Activated CD8-positive, alpha-beta T cell treated with anti-CD3 and anti-CD28 coated beads for 36 hours (primary cell): ENCODE measurements at regions not wholly inside any gene's neighbourhood (a gene's known extent, or its start where the extent isn't known, plus 50 kb on each side); places are given as distances from the start of the nearest gene placed in this dataset.

Source experiments
- ATAC-seq: fragments of 200-7000 bp; cut with Tn5 transposase; one replicate; pipeline ENCODE4 v1.10.0; 2021; ENCODE audit warnings: mild to moderate bottlenecking, moderate library complexity
- CTCF ChIA-PET: fragments of 350-600 bp; sonication (Branson Sonifier 250); formaldehyde crosslinking; loops from one replicate; lab custom pipeline; 2021; ENCODE audit warnings: antibody characterized with exemption; lab: Charles Lee
- POLR2A ChIA-PET: fragments of 350-600 bp; sonication (Branson Sonifier 250); formaldehyde crosslinking; loops from one replicate; lab custom pipeline; 2021; ENCODE audit warnings: antibody characterized with exemption; lab: Charles Lee
- DNase-seq: peaks from one replicate; pipeline ENCODE4 v3.0.0-alpha.2; 2020
- H3K27ac Mint-ChIP-seq: one replicate; pipeline ENCODE4 v1.8.0; 2021; ENCODE audit warnings: mild to moderate bottlenecking, mixed read lengths
- H3K27me3 Mint-ChIP-seq: one replicate; pipeline ENCODE4 v1.8.0; 2021; ENCODE audit warnings: mixed read lengths
- H3K36me3 Mint-ChIP-seq: one replicate; pipeline ENCODE4 v1.8.0; 2021; ENCODE audit warnings: low read depth, mixed read lengths
- H3K4me1 Mint-ChIP-seq: one replicate; pipeline ENCODE4 v1.8.0; 2021; ENCODE audit warnings: low read depth, mixed read lengths
- H3K4me3 Mint-ChIP-seq: one replicate; pipeline ENCODE4 v1.8.0; 2021; ENCODE audit warnings: mild to moderate bottlenecking, moderate library complexity, mixed read lengths
- H3K9me3 Mint-ChIP-seq: one replicate; pipeline ENCODE4 v1.8.0; 2021; ENCODE audit warnings: mixed read lengths
- intact Hi-C: fragments of 100-400 bp; cut with micrococcal nuclease; formaldehyde crosslinking; loops from one replicate; pipeline ENCODE4 v1.10.0; 2022
- TF ChIP-seq, protein P1 (sequence below): fragments of 200-600 bp; IDR thresholded peaks from one replicate; pipeline ENCODE4 v1.8.0; 2022; ENCODE audit warnings: antibody characterized with exemption, mild to moderate bottlenecking

DNA sequence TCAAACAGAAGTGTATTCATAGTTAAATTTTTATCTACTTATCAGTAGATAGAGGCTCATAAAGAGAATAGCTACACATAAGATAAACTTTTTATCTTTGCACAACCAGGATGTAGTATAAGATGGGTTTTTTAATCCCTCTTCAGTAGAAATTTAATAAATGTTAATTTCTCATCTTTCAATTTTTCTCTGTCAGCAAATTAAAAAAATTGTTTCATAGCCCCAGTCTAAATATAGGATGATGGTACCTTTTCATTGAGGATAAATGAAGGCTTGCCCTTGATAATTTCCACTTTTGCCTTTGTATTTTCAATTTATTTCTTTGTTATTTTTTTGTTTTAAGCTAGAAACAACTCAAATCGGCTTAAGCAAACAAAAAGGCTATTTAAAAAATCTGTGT, 251.2 kb upstream of the NOX3 start:
- Mint-ChIP-seq H3K4me3 (no peak overlapping the region), H3K36me3 (no peaks in the 10 kb centered on the region), H3K9me3 (no peaks in the 10 kb centered on the region), H3K27me3 (peaks cover under 1% of the 10 kb centered on the region), H3K4me1 (no peaks in the 10 kb centered on the region), H3K27ac (no peak overlapping the region)
- ChIA-PET POLR2A (interaction anchor here (0.6 kb wide), 1 partner anchor 306 kb away, joined by 4 read pairs; no protein-coding TSS in a partner anchor), CTCF (interaction anchor here (1.0 kb wide), 1 partner anchor 10 kb away, joined by 3 read pairs; no protein-coding TSS in a partner anchor)
- TF ChIP-seq, protein P1, sequence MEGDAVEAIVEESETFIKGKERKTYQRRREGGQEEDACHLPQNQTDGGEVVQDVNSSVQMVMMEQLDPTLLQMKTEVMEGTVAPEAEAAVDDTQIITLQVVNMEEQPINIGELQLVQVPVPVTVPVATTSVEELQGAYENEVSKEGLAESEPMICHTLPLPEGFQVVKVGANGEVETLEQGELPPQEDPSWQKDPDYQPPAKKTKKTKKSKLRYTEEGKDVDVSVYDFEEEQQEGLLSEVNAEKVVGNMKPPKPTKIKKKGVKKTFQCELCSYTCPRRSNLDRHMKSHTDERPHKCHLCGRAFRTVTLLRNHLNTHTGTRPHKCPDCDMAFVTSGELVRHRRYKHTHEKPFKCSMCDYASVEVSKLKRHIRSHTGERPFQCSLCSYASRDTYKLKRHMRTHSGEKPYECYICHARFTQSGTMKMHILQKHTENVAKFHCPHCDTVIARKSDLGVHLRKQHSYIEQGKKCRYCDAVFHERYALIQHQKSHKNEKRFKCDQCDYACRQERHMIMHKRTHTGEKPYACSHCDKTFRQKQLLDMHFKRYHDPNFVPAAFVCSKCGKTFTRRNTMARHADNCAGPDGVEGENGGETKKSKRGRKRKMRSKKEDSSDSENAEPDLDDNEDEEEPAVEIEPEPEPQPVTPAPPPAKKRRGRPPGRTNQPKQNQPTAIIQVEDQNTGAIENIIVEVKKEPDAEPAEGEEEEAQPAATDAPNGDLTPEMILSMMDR, result no peak
- ATAC-seq (no peak), DNase-seq (no peak)
- intact Hi-C loops, result no loop called here

DNA sequence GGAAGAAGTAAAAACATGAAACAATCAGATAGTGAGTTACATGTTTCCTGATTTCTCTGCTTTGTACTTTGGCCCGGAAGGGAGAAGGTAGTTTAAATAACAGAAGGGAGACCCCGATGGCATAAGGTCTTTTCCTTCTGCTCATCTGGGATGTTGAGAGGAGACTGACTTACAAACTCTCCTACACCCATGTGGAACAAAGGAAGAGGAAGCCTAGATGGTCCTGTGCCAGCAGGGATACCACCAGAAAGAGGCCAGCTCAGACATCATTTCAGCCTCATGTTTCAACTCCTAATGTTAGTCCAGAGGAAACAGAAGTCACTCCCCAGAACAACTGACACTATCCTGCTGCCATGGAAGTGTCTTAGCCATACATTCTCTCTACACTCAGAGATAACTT, 250.7 kb upstream of the NOX3 start:
- H3K9me3 Mint-ChIP-seq, result no peaks in the 10 kb centered on the region
- intact Hi-C loops, result no loop called here
- H3K27ac Mint-ChIP-seq, result no peak overlapping the region
- ATAC-seq (no peak), DNase-seq (no peak)
- peaks cover 3% of the 10 kb centered on the region for H3K27me3 Mint-ChIP-seq
- no peak overlapping the region for H3K4me3 Mint-ChIP-seq
- ChIA-PET POLR2A (no interaction called here), CTCF (interaction anchor here (1.0 kb wide), 1 partner anchor 10 kb away, joined by 3 read pairs; no protein-coding TSS in a partner anchor)
- TF ChIP-seq, protein P1, result no peak
- no peaks in the 10 kb centered on the region for H3K36me3 Mint-ChIP-seq
- no peaks in the 10 kb centered on the region for H3K4me1 Mint-ChIP-seq

DNA sequence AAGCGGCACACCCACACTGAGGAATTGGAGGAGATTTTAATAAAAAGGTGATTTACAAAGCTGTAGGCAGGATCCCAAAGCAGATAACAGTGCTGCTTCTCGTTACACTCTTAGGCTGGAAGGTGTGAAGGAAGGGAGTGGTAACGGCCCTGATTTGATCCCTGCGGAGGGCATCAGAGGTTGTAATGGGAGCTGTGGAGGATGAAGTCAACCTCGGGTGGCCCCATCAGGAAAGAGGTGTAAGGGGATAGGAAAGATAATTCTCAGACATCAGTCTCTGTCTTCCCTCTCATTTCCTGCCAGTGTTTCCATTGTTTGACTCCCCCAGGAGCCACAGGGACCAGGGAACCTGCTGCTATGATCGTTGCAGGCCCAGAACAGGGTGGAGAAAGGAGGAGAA, 245.7 kb upstream of the NOX3 start:
- Mint-ChIP-seq H3K9me3 (no peaks in the 10 kb centered on the region), H3K4me3 (no peak overlapping the region), H3K27me3 (peaks cover 3% of the 10 kb centered on the region), H3K27ac (no peak overlapping the region), H3K36me3 (no peaks in the 10 kb centered on the region), H3K4me1 (no peaks in the 10 kb centered on the region)
- POLR2A ChIA-PET, result no interaction called here
- ATAC-seq (no peak), DNase-seq (no peak)
- TF ChIP-seq, protein P1, result no peak
- CTCF ChIA-PET, result no interaction called here
- intact Hi-C loops, result no loop called here

DNA sequence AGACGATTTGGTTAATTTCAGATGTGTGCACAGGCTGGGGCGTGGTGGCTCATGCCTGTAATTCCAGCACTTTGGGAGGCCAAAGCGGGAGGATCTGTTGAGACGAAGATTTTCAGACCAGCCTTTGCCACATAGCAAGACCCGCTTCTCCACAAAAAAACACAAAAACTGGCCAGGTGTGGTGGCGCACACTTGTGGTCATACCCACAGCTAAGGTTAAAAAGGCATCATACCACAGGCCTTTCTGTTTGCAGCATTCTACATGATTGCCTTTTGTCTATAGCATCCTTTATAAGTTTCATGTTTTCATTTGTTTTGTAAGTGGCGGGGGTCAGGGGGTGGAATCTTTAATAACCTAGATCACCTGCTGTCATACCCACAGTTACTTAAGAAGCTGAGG, 239.9 kb upstream of the NOX3 start:
- ChIA-PET POLR2A (interaction anchor here (1.0 kb wide), 1 partner anchor 141 kb away, joined by 3 read pairs; no protein-coding TSS in a partner anchor), CTCF (no interaction called here)
- Mint-ChIP-seq H3K27ac (no peak overlapping the region), H3K4me1 (no peaks in the 10 kb centered on the region), H3K4me3 (no peak overlapping the region), H3K27me3 (no peaks in the 10 kb centered on the region), H3K36me3 (no peaks in the 10 kb centered on the region), H3K9me3 (no peaks in the 10 kb centered on the region)
- TF ChIP-seq, protein P1, result no peak
- intact Hi-C loops, result no loop called here
- ATAC-seq, result no peak
- no peak for DNase-seq

DNA sequence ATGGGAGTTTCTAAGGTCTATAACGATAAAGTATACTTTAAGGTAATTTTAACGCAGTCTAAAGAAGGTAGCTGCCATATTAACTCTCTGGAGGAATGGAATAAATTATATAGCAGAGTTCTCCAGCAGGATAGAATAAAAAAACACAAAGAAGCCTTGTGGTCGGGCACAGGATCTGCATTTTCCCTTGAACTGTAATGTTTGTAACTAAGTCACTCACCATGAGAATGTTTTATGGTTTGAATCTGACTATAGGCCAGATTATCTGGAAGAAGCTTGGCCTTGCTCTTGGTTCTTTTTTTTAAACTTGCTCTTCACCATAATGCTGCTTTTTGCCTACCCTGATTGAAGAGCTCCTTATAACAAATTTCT, 238.8 kb upstream of the NOX3 start:
- TF ChIP-seq, protein P1, result no peak
- H3K36me3 Mint-ChIP-seq, result no peaks in the 10 kb centered on the region
- H3K9me3 Mint-ChIP-seq, result no peaks in the 10 kb centered on the region
- ChIA-PET POLR2A (interaction anchor here (1.0 kb wide), 1 partner anchor 140 kb away, joined by 3 read pairs; no protein-coding TSS in a partner anchor), CTCF (no interaction called here)
- DNase-seq (no peak), ATAC-seq (no peak)
- no peak overlapping the region for H3K27ac Mint-ChIP-seq
- H3K4me3 Mint-ChIP-seq, result no peak overlapping the region
- intact Hi-C loops, result no loop called here
- no peaks in the 10 kb centered on the region for H3K4me1 Mint-ChIP-seq
- H3K27me3 Mint-ChIP-seq, result no peaks in the 10 kb centered on the region
